ENCODE measurements at regions not wholly inside any gene's neighbourhood (a gene's known extent, or its start where the extent isn't known, plus 50 kb on each side); places are given as distances from the start of the nearest gene placed in this dataset.
A peak's percentile ranks its signal among the peaks of the same experiment; 100 is the strongest.

DNA sequence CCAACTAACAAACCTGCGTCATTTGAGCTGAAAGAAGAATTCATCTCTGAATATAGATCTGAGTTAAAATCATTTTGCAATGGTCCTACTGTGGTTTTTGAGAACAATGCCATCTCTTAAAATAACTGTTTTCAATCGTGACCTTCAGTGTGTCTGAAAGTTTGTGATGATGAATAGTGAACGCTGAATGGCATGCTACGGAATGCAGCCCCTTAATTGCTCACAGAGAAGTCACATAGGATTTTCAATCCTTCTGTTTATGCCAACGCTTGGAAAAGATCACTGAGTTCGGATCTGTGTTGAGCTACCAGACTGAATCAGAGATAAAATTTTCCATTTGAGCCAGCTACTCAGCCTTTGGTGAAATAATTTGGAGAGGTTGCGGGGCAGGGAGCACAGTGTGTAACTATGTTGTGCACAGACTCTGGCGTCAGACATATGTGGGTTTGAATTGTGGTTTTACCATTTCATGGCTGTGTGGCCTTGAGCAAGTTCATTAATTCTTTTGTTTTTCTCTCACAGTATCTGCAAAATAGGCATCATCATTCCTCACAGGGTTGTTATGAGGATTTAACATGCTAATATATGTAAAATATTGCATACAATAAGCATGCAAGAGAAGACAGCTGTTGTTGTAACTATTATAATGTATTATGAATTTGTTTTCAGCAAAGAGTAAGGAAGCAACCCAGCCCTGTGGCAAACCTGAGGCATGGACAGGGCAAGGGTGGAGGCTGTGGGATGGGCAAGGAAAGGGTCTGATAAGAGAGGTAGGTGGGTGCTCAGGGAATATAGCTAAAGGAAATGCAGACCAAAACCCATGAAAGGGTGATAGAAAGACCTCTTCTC, 679.9 kb downstream of the KCNA4 start:
- DNase-seq: no peak

DNA sequence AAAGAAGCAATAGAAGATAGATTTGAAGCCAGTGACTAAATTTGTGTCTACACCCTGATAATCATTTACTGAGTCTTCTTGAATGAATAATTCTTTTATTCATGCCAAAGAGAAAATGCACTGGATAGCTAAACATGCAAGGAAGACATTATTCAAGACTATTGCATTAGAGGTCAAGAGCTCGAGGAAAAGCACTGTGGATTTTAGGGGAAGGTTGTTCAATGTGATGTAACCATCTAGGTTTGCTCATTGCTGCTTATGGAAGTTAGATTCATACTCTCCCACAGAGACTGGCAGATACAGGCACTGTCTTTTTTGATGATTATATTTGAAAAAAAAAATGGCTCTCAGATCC, 682.1 kb downstream of the KCNA4 start:
- DNase-seq: no peak

DNA sequence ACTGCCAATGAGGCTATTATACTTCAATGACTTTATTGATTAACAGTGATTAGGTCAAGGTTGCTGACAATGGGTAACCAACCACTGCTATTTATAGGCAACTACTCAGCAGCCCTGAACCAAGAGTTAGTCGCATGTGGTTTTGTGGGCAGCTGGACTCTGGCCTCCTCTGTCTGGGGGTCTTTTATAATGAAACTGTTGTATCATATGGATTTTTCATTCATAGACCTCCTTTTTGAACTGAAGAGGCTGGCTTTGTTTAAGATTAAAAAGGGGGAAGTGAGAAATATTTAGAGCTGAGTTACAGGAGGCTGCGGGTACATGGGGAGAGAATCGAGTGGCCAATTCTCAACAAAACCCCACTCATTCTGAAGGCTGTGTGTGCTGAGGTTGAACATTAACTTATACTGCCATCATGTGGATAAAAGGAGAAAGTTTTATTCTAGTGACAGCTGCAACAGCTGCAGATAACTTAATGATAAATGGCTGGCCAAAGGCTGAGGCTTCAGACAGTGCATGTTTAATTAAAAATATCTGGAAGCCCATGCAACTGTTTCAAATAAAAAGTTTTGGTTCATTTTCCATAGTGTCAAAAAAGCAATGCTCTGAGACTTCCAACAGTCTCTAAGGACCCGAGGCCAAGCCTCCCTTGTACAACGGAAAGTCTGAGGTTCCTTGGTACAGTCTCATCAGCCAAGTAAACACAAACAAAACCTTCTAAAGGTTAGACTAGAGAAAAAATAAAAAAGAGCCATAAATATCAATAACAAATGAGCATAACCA, 682.6 kb downstream of the KCNA4 start:
- peak; percentile 0 for DNase-seq

DNA sequence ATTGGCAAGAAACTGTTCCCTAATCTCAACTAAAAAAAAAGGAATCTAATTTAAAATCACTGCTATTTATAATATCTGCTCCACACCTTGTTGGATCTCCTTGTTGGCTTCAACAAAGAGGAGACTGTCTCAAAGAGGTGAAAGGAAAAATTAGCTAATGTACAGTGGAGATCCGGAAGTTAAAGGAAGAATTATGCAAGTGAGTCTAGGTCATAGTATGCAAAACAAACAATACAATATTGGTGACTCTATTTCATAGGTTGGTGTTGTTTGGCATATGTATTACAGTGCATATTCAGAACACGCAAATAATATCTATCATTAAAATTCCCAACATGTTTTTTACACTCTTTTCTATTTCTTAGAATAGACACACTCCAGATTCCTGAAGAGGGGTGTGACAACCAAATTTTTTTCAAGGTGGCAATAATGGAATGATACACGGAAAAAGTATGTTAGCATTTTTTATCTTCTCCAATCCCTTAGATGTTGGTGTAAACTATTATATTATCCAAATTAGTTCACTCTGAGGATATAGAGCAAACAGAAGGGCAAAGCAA, 685.3 kb downstream of the KCNA4 start:
- DNase-seq: no peak

DNA sequence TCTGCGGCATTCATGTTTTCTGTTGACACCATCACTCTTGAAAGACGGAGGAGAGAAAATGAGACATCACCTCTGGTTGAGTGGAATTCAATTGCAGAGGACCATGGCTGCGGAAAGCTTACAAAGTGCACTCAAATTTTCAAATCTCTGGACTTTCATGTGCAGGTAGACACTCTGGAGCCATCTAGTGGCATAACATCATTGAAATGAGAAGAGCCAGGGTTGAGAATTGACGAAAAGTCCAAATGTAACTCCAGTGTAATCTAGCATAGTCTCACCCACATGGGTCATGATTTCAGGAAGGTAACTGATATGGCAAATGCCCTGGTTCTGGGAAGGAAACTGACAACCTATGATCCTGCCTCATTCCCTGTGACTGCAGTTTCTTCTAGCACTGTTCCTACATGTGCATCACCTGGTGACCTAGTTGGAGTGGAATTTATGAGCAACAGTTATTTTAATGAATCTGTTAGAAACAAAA, 687.8 kb downstream of the KCNA4 start:
- no peak for DNase-seq

DNA sequence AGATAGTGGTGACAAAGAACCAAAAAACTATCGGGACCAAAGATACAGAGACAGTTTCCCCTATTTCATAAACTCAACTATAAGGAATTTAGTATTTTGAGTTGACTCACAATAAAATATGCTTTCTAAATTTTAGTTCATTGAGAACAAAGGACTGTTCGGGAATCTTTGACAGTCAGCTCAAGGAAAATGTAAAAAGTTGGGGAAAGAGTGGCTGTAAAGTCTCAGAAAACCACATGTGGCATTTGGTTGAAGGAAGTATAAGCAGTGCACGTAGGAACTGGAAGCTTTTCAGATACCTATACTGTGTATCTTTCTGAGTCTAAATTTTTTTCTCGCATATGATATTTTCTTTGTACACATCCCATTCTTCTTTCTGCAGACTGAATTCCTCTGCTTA, 688.9 kb downstream of the KCNA4 start:
- no peak for DNase-seq

DNA sequence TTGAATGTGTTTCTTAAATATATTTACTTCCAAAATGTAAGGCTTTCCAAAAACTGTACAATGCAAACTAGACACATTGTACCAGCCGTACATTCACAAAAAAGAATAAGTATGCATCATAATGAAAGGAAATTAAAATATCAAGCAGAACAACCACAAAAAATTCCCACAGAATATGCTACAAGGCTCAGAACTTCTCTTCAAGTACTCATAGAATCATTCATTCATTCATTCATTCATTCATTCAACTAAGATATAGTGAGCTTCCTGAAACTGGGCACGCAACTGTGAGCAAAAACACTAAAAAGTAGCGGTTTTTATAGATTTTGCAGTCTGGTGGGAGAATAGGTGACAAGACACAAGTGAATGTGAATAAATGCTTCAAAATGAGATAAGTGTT, 690.1 kb downstream of the KCNA4 start:
- no peak for DNase-seq

DNA sequence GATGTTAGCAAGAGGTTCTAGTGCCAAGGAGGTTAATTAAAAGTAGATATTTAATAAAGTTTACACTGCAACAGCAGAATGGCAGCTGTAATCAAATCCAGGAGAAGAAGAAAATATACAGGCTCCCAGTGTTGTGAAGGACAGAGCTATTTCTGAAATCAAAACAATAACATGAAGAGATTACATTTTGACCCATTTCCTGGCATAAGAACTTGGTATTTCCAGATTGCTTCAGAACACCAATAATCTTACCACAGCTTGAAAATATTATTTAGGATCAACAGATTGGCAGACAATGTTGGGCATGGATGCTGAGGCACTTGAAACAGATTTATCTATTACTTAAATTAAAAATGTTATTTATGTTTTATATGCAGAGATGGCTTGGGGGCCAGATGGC, 692.5 kb downstream of the KCNA4 start:
- no peak for DNase-seq

DNA sequence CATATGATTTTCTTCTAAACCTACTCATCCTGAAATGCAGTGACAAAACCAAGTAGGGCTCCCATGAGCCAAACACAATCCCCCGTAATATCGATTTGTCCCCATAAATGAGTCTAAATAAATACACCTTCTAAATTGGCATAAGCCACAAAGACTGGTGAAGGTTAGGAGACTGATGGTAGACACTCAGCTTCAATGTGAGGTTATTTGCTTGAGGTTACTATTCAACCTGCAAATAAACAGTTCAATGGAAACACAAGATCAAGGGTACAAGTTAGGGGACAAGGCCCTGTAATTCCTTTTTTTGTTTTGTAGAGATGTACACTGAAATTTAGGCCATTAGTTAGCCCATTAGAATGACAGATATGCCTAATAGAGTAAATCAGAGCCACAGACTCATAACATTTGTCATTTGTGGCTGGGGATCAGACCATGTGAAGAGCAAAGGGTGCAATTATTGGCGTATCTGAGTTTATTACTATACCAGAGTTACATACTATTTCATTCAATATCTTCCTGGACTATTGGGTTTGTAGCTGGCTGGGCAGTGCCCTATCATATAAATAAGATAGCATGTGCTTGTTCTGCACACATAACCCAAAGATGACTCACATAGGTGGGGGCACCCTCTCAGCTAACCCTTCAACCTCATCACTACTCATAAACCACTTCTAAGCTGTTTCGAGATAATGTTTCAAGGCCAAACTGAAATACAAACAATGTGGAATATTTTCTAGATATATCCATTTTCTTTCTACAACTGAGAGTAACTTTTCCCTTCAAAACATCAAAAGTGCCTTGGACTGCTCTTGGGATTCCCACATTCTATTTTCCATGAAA, 695.3 kb downstream of the KCNA4 start:
- no peak for DNase-seq

DNA sequence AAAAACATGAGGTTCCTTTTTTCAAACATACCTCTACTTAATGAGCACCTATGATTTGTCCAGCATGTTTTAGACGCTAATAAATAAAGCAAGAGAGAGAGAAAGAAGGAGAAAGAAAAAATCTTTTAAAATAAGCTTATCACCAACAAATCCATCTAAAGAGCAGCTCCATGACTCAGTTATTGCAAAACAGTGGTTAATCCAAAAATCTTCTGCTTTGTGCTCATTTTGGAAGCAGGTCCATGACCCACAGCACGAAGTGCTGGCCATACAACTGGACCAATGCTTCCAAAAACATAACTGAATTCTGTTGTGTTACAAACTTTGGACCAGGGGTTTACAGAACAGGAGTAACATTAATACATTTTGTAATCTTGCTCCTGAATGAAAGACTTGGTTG, 696.6 kb downstream of the KCNA4 start:
- DNase-seq: no peak

DNA sequence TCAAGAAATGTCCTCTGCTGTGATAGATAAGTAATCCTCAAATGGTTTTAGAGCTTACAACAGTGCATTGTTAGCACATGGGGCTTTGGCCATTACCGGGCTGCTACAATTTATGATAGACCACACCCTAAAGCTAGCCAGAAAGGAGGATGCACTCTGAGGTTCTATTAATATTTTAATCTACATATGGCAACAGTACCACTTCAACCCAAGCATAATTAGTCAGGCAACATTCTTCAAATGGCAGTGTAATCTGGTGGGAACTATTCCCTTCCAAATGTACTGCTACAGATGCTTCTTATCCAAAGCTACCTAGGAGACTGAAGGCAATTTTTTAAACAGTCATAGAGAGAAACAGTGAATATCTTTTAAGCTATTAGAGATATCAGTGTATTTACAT, 697.6 kb downstream of the KCNA4 start:
- DNase-seq: no peak

DNA sequence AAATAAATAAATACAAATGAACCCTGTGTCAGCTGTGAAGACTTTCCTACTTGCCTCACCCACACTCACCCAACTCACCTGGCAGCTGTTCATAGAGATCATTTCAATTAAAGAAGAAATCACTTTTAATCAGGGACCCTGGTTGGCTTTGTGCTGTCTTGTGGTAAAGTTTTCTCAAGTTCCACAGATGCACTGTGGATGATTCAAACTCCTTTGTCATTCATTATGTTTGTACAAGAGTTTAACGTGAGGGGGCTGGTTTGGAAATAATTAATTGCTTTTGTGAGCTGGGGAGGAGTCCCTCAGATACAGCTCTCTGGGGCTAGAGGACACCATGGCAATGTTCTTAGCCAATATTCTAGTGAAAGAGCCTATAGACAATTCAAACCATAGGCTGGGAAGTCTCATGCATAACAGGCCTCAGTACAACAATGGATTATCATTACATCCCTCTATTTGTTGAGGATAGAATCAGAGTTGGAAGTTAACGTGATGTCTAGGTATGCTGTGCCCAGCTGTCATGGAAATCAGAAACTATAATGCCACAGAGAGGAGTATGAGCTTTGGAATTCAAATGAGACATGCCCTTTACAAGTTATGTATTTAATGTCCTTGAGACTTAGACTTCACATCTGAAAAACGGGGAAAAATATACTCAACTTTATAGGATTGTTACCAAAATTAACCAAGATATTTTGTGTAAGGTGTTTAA, 698.5 kb downstream of the KCNA4 start:
- DNase-seq: no peak

DNA sequence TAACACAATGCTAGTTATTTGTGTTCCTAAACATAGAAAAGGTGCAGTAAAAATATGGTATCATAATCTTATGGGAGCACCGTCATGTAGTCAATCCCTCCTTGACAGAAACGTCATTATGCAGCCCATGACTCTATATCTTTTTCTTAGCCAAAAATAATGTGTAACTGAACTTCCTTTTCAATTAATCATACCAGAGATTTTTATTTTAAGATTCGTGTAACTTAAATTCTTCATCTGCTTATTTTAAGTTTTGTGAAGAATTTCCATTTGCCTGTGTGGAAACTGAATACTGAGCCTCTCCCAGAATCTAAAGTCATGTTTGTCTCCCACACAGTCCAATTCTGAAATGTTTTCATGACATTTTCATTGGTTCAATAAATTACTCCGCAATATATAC, 699.1 kb downstream of the KCNA4 start:
- no peak for DNase-seq

DNA sequence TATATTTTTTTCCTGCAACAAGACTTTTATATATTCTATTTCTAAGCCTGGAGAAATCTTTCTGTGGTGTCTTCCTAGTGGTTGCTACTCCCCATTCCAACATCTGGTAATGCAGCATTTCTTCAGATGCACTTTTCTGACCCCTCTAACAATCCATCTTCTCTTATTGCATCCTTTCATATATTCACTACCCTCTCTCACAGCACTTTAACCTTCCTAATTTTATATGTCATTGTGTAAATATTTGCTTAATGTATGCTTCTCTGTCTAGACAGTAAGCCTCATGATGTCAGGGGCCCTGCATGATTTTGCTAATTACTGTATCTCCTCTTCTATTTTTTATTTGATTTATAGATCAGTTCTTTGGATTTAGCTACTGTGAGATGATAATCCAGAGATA, 701.6 kb downstream of the KCNA4 start:
- DNase-seq: no peak

DNA sequence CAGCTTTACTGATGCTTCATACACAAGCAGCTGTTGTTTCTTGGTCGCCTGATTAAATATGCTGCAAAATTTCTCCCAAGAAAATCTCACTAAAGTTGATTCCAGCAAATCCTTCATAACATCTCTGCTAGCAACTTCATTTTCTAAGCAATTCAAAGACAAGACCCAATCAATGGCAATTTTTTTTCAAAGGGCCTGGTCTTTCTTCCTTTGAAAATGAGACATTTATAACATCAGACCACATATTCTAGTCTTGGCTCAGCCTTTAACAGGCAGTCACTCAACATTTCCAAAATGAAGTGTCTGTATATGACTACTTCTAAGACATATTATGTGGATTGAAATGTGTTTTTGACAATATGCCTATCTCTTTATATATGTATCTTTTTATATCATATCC, 702.6 kb downstream of the KCNA4 start:
- no peak for DNase-seq

DNA sequence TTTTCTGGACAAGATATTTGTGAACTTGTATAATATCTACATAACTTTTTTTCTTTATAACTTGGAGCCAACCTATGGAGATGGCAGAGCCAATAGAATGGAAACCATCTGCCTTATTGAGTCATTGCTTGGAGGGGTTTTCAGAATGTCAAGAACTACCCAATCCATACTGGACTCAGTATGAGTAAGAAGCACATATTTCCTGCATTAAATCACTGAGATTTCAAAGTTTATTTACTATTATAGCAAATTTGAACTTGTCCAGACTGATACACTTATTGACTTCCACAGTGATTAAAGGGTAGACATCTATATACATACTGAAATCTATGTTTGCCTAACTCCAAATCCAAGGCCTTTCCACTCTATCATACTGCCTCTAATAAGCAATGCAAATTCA, 704.0 kb downstream of the KCNA4 start:
- no peak for DNase-seq

DNA sequence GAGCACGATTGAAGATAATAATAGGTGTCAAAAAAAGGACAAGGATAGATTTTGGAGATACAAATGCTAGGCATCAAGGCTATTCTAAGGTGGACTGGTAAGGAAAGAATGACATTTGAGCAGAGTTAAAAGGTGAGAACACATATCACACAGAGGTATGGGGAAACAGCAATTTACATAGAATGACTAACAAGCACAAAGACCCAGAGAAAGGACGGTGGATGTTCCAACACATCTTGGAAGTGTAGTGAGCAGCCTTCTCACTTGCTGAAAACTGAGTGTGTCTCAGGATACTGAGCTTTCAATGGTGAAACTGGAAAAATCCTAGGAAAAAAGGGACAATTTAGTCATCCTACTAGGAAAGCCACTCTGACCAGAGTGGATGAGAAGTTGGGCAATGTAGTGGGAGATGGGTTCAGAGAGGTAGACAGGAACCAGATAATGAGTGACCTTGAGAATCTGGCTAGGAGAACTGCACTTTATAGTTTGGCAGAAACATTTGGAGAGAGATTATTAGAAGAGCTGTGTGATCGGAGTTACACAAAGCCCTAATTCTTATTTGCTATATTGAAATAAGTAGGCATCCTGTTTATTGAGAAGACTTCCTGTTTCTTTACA, 706.0 kb downstream of the KCNA4 start:
- no peak for DNase-seq

DNA sequence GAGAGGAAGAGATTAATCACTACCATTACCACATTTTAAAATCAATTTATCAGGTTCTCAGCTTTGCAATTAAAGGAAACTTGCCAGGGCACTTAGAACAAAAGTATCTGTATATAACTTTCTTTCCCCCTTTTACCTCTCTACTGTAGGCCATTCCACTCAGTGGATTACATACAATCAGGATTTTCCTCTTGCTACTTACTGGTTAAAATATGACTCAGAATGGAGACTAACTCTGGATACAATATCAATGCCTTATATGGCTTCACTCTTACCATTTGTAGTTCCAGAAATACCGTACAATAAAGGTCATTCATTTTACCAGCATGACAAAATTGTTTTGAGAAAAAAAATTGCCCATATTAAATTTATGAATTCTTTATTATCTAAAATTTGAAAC, 706.8 kb downstream of the KCNA4 start:
- no peak for DNase-seq

DNA sequence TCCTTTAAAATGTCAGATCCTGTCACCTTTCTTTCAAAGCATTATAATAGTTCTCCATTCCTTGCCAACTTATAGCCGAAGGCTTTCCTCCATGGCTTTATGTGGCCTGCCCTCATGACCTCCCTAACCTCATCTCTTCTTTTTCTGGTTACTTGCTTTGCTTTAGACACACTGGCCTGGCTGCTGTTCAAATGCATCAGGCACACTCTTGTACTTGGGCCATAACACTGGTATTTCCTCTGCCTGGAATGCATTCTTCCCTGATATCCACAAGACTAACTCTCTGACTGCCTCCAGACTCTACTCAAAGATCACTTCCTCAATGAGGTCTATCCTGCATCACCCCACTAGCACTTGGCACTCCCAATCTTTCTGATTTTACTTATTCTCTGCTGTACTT, 710.3 kb downstream of the KCNA4 start:
- DNase-seq: no peak

DNA sequence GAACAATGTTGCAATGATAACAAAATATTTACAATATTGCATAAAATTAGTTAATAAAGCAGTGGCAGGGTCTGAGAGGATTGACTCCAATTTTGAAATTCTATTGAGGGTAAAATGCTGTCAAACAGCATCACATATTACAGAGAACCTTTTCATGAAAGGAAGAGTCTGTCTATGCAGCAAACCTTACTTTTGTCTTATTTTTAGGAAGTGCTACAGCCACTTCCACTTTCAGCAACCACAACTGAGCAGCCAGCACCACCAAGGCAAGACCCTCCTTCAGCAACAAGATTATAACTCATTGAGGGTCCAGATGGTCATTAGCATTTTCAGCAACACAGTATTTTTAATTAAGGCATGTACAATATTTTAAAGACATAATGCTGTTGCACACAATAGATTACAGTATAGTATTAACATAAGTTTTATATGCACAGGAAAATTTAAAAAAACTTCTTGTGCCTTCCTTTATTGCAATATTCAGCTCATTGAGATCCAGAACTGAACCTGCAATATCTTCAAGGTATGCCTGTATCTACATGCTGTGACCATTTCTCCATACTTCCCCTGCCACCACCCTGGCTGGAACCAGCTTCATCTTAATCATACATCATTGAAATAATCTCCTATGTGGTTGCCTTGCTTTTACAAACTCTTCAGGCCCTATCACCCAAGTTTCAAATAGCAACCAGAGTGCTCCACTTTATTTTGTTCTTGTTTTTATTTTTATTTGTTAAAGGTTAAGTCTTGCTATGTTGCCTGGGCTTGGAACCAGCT, 711.2 kb downstream of the KCNA4 start:
- DNase-seq: no peak

DNA sequence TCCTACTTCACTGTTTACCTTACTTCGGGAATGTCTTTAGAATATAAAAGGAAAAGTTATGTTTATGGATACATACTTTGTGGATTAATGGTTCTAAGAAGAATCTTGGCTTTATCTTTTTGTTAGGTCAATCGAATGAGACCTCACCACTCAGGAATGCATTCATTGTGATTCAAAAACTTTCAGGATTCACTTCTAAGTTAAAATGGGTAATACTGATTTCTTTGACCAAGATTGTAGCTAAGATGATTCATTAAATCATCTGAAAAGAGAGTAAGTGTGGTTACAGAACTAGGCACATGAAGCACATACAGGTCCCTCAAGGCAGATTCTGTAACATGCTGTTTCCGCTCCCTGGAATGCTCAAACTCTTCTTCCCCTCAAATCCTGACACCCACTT, 716.4 kb downstream of the KCNA4 start:
- no peak for DNase-seq
